K562 (cell line): ENCODE measurements at regions not wholly inside any gene's neighbourhood (a gene's known extent, or its start where the extent isn't known, plus 50 kb on each side); places are given as distances from the start of the nearest gene placed in this dataset.

Source experiments
- ATAC-seq: fragments of 200-7000 bp; cut with Tn5 transposase; 3 replicates; pipeline ENCODE4 v1.9.1; 2020; ENCODE audit warnings: moderate library complexity
- BruUV-seq: library from RNA; stranded (reverse); fragments of 400-500 nt; replicated peaks from 2 replicates; lab custom pipeline; 2021; lab: Mats Ljungman, UMichigan
- CTCF ChIA-PET: fragments of 300-600 bp; formaldehyde crosslinking; extraction: SDS; loops from one replicate; lab custom pipeline; 2021; ENCODE audit warnings: low intra/inter-chr PET ratio; lab: Yijun Ruan, JAX
- POLR2A ChIA-PET: fragments of 300-600, 350-650 bp; sonication (Branson Sonifier 250); formaldehyde crosslinking; extraction: SDS; loops from one replicate; lab custom pipeline; 2021; ENCODE audit warnings: antibody characterized with exemption, inconsistent platforms; lab: Yijun Ruan, JAX
- DNase-seq, 4 experiments: peaks; one replicate each; pipeline versions ENCODE4 v3.0.0 to v3.0.0-alpha.2; 2011 to 2018; ENCODE audit warnings: low spot score in 3 of 4, mixed read lengths in 3 of 4; ENCODE audit errors: extremely low read depth in 1 of 4
- FAIRE-seq: peaks from 2 replicates; lab custom pipeline; 2011; peaks lifted over from hg19 to GRCh38; lab: Jason Lieb, UNC
- H2AFZ ChIP-seq: 2 replicates; pipeline ENCODE4 v1.6.0; 2011; ENCODE audit warnings: low read depth, low read length, control low read depth, inconsistent platforms
- H3K27ac ChIP-seq: fragments of 200-600 bp; 3 replicates; pipeline ENCODE4 v1.8.0; 2011; ENCODE audit warnings: low read depth, mild to moderate bottlenecking, control low read depth, inconsistent platforms, low read length, moderate library complexity, mixed read lengths; ENCODE audit errors: extremely low read depth
- H3K27me3 ChIP-seq, 2 experiments: fragments of 300-600 bp in 1 of 2; 2 replicates in 1 of 2; 3 replicates in 1 of 2; pipeline versions ENCODE4 v1.6.0 to v1.8.0; 2011; ENCODE audit warnings: inconsistent platforms in 2 of 2, low read length in 2 of 2, mild to moderate bottlenecking in 1 of 2, mixed read lengths in 1 of 2, moderate library complexity in 1 of 2; ENCODE audit not compliant: control insufficient read depth in 2 of 2, insufficient read depth in 2 of 2
- H3K36me3 ChIP-seq: fragments of 300-600 bp; 3 replicates; pipeline ENCODE4 v1.8.0; 2011; ENCODE audit warnings: mild to moderate bottlenecking, low read length, inconsistent platforms; ENCODE audit not compliant: control insufficient read depth, insufficient read depth
- H3K4me1 ChIP-seq, 2 experiments: fragments of 200-600 bp in 1 of 2; replicated peaks in 1 of 2; 2 replicates in 1 of 2; 3 replicates in 1 of 2; pipeline versions ENCODE4 v1.5.1 to v1.8.0; 2011; ENCODE audit warnings: inconsistent platforms in 2 of 2, low read length in 2 of 2, mild to moderate bottlenecking in 1 of 2, mixed read lengths in 1 of 2, moderate library complexity in 1 of 2; ENCODE audit not compliant: control insufficient read depth in 2 of 2, insufficient read depth in 2 of 2
- H3K4me2 ChIP-seq: 2 replicates; pipeline ENCODE4 v1.6.1; 2011; ENCODE audit warnings: low read length, control low read depth, inconsistent platforms, mixed read lengths; ENCODE audit not compliant: insufficient read depth
- H3K4me3 ChIP-seq: fragments of 200-600 bp; sonication (generic), shearing (Covaris generic); 2 replicates; pipeline ENCODE4 v1.5.1; 2016; ENCODE audit warnings: control low read depth, inconsistent platforms
- H3K79me2 ChIP-seq: fragments of 200-600 bp; 3 replicates; pipeline ENCODE4 v1.8.0; 2011; ENCODE audit warnings: low read length, inconsistent platforms; ENCODE audit not compliant: control insufficient read depth, insufficient read depth
- H3K9ac ChIP-seq, 2 experiments: 2 replicates each; pipeline versions ENCODE4 v1.6.0 to v1.6.1; 2011; ENCODE audit warnings: low read depth in 2 of 2, low read length in 2 of 2, control low read depth in 1 of 2, inconsistent platforms in 1 of 2, mild to moderate bottlenecking in 1 of 2, mixed read lengths in 1 of 2; ENCODE audit not compliant: insufficient read depth in 1 of 2
- H3K9me1 ChIP-seq: one replicate; pipeline ENCODE4 v1.6.0; 2011; ENCODE audit warnings: inconsistent platforms, mild to moderate bottlenecking, low read length, moderate library complexity; ENCODE audit not compliant: control insufficient read depth, insufficient read depth
- H3K9me3 ChIP-seq: replicated peaks from 2 replicates; pipeline ENCODE4 v1.5.1; 2011; ENCODE audit warnings: low read depth, low read length, inconsistent platforms; ENCODE audit not compliant: control insufficient read depth, insufficient read depth
- H4K20me1 ChIP-seq: replicated peaks from 2 replicates; pipeline ENCODE4 v1.6.1; 2011; ENCODE audit warnings: low read length, inconsistent platforms, mixed read lengths; ENCODE audit not compliant: control insufficient read depth, insufficient read depth
- ATF1 ChIP-seq, 2 experiments: fragments of 450-650 bp in 1 of 2; IDR thresholded peaks; 2 replicates each; pipeline ENCODE4 v1.6.1; 2016; ENCODE audit warnings: missing compliant biosample characterization in 1 of 2, missing genetic modification characterization in 1 of 2
- C11orf30 ChIP-seq: fragments of 450-650 bp; IDR thresholded peaks from 2 replicates; pipeline ENCODE4 v1.6.1; 2016; ENCODE audit warnings: low read depth, mild to moderate bottlenecking
- CBFB ChIP-seq: sonication (generic); formaldehyde crosslinking; IDR thresholded peaks from 2 replicates; pipeline ENCODE4 v1.4.0; 2020; ENCODE audit warnings: mild to moderate bottlenecking, missing genetic modification reagents
- CEBPB ChIP-seq: fragments of 450-650 bp; IDR thresholded peaks from 2 replicates; pipeline ENCODE4 v1.6.1; 2016; ENCODE audit warnings: missing genetic modification characterization, missing compliant biosample characterization
- CEBPG ChIP-seq, 3 experiments: fragments of 200-800 bp in 1 of 3; sonication (Bioruptor generic) in 1 of 3; sonication (generic) in 1 of 3; formaldehyde crosslinking in 1 of 3; IDR thresholded peaks in 2 of 3; conservative IDR thresholded peaks in 1 of 3; 2 replicates each; pipeline versions ENCODE4 v1.6.1 to v1.8.0; 2016 to 2022; ENCODE audit warnings: missing compliant biosample characterization in 2 of 3, missing genetic modification characterization in 2 of 3, mild to moderate bottlenecking in 1 of 3, missing genetic modification reagents in 1 of 3
- COPS2 ChIP-seq: fragments of 450-650 bp; conservative IDR thresholded peaks from 2 replicates; pipeline ENCODE4 v1.6.1; 2016; ENCODE audit warnings: mild to moderate bottlenecking, moderate library complexity
- ELF4 ChIP-seq: fragments of 450-650 bp; formaldehyde crosslinking; IDR thresholded peaks from 2 replicates; pipeline ENCODE4 v1.4.0; 2022; ENCODE audit warnings: missing genetic modification characterization
- FUS ChIP-seq: fragments of 200-400 bp; formaldehyde crosslinking; optimal IDR thresholded peaks from 2 replicates; pipeline ENCODE3; 2017; ENCODE audit warnings: low read depth, low read length
- MECOM ChIP-seq: fragments of 250-450 bp; sonication (Bioruptor Pico); IDR thresholded peaks from 2 replicates; pipeline ENCODE4 v1.8.0; 2022; ENCODE audit warnings: inconsistent platforms
- NCOA2 ChIP-seq, 2 experiments: fragments of 450-650 bp; IDR thresholded peaks; 2 replicates each; pipeline ENCODE4 v1.6.1; 2018; ENCODE audit warnings: mild to moderate bottlenecking in 2 of 2, moderate library complexity in 1 of 2; ENCODE audit not compliant: partially characterized antibody in 2 of 2
- PHTF2 ChIP-seq: fragments of 250-450 bp; sonication (Bioruptor Pico); IDR thresholded peaks from 2 replicates; pipeline ENCODE4 v1.5.0; 2021; ENCODE audit warnings: mild to moderate bottlenecking
- SRSF9 ChIP-seq: fragments of 200-400 bp; formaldehyde crosslinking; IDR thresholded peaks from 2 replicates; pipeline ENCODE4 v1.6.1; 2017; ENCODE audit warnings: low read depth, low read length, borderline replicate concordance
- TSC22D4 ChIP-seq: fragments of 450-650 bp; IDR thresholded peaks from 2 replicates; pipeline ENCODE4 v1.6.1; 2016; ENCODE audit warnings: missing genetic modification characterization, missing biosample characterization, control low read depth
- ZNF184 ChIP-seq: sonication (generic); formaldehyde crosslinking; IDR thresholded peaks from 2 replicates; pipeline ENCODE4 v1.5.0; 2020; ENCODE audit warnings: missing genetic modification reagents
- ZNF79 ChIP-seq: fragments of 250-450 bp; sonication (Bioruptor Pico); IDR thresholded peaks from 2 replicates; pipeline ENCODE4 v1.4.0; 2020; ENCODE audit warnings: low read depth, mild to moderate bottlenecking, moderate library complexity
- WGBS: fragments of 100-300 bp; shearing (Covaris generic); methylation state at CpG from one replicate; pipeline ENCODE4 v1.1.6; 2016; ENCODE audit warnings: low coverage, mixed read lengths; ENCODE audit not compliant: insufficient coverage; ENCODE audit errors: missing lambda C conversion rate; 5-methylcytosine and 5-hydroxymethylcytosine counted together
- in situ Hi-C: fragments of 300-500 bp; cut with MboI; formaldehyde crosslinking; loops from 4 replicates; pipeline ENCODE4 v1.15.0; 2018; ENCODE audit warnings: inconsistent platforms, mixed read lengths
- intact Hi-C: fragments of 100-400 bp; cut with micrococcal nuclease; formaldehyde crosslinking; loops from 2 replicates; pipeline ENCODE4 v1.14.2; 2022
- TF ChIP-seq, protein P1 (sequence below): IDR thresholded peaks from 2 replicates; pipeline ENCODE4 v1.6.1; 2012; ENCODE audit warnings: low read depth, low read length, improper control_type of control experiment, borderline replicate concordance
- TF ChIP-seq, protein P2 (sequence below): fragments of 450-650 bp; formaldehyde crosslinking; IDR thresholded peaks from 2 replicates; pipeline ENCODE4 v1.4.0; 2020; ENCODE audit warnings: mild to moderate bottlenecking, moderate library complexity
- TF ChIP-seq, protein P3 (sequence below): fragments of 250-450 bp; sonication (Bioruptor Pico); IDR thresholded peaks from 2 replicates; pipeline ENCODE4 v1.5.0; 2022; ENCODE audit warnings: mild to moderate bottlenecking

DNA sequence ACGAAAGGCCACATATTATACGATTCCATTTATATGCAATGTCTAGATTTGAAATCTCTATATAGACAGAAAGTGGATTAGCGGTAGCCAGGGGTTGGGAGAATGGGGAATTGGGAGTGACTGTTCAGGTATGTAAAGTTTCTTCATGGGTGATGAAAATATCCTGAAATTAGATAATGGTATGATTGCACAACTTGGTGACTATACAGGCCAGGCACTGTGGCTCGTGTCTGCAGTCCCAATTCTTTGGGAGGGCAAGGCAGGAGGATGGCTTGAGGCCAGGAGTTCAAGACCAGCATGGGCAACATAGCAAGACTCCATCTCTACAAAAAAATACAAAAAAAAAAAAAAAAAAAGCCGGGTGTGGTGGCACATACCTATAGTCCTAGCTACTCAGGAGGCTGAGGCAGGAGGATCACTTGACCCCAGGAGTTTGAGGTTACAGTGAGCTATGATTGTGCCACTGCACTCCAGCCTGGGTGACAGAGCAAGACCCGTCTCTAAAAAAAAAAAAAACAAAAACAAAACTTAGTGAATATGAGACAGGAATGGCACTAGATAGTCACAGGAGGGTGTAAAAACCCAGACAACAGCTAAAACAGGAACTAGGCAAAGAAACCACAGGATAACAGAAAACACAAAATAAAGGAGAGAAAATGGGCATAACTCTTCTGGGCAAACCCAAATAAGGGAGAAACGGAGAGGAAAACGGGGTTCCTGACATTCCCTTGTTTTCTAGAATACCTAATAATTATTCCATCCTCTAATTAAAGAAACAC is 72.1 kb upstream of the ZNF618 start:
- TF ChIP-seq COPS2 = no peak
- no peak for TF ChIP-seq ELF4 (CRISPR knock-in tag)
- TF ChIP-seq NCOA2 (IDR thresholded peaks at IDR 0.05; ENCODE audit: partially characterized antibody in 2 of 2) = no peak
- TF ChIP-seq SRSF9 = no peak
- TF ChIP-seq ATF1 (CRISPR knock-in tag; IDR thresholded peaks at IDR 0.05) = no peak
- TF ChIP-seq ATF1 (tag; IDR thresholded peaks at IDR 0.05) = no peak
- no peak for TF ChIP-seq ZNF79 (CRISPR knock-in tag)
- peak; percentile 62; the same call in 1 of the 2 replicates for TF ChIP-seq CEBPB (tag)
- TF ChIP-seq, protein P1, sequence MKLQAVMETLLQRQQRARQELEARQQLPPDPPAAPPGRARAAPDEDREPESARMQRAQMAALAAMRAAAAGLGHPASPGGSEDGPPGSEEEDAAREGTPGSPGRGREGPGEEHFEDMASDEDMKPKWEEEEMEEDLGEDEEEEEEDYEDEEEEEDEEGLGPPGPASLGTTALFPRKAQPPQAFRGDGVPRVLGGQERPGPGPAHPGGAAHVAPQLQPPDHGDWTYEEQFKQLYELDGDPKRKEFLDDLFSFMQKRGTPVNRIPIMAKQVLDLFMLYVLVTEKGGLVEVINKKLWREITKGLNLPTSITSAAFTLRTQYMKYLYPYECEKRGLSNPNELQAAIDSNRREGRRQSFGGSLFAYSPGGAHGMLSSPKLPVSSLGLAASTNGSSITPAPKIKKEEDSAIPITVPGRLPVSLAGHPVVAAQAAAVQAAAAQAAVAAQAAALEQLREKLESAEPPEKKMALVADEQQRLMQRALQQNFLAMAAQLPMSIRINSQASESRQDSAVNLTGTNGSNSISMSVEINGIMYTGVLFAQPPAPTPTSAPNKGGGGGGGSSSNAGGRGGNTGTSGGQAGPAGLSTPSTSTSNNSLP = no peak
- no peak for TF ChIP-seq C11orf30
- no peak for TF ChIP-seq ZNF184 (CRISPR knock-in tag)
- no peak for TF ChIP-seq PHTF2 (CRISPR knock-in tag)
- TF ChIP-seq, protein P2, sequence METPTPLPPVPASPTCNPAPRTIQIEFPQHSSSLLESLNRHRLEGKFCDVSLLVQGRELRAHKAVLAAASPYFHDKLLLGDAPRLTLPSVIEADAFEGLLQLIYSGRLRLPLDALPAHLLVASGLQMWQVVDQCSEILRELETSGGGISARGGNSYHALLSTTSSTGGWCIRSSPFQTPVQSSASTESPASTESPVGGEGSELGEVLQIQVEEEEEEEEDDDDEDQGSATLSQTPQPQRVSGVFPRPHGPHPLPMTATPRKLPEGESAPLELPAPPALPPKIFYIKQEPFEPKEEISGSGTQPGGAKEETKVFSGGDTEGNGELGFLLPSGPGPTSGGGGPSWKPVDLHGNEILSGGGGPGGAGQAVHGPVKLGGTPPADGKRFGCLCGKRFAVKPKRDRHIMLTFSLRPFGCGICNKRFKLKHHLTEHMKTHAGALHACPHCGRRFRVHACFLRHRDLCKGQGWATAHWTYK (CRISPR knock-in tag) = no peak
- TF ChIP-seq, protein P3, sequence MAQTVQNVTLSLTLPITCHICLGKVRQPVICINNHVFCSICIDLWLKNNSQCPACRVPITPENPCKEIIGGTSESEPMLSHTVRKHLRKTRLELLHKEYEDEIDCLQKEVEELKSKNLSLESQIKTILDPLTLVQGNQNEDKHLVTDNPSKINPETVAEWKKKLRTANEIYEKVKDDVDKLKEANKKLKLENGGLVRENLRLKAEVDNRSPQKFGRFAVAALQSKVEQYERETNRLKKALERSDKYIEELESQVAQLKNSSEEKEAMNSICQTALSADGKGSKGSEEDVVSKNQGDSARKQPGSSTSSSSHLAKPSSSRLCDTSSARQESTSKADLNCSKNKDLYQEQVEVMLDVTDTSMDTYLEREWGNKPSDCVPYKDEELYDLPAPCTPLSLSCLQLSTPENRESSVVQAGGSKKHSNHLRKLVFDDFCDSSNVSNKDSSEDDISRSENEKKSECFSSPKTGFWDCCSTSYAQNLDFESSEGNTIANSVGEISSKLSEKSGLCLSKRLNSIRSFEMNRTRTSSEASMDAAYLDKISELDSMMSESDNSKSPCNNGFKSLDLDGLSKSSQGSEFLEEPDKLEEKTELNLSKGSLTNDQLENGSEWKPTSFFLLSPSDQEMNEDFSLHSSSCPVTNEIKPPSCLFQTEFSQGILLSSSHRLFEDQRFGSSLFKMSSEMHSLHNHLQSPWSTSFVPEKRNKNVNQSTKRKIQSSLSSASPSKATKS (CRISPR knock-in tag) = no peak
- no peak for TF ChIP-seq CEBPG (CRISPR knock-in tag; IDR thresholded peaks at IDR 0.05)
- peak; percentile 60 to 61; a peak in 3 of 4 replicates for TF ChIP-seq CEBPG (tag; conservative IDR thresholded peaks at IDR 0.05 in 1 of 2, IDR thresholded peaks at IDR 0.05 in 1 of 2)
- TF ChIP-seq FUS = no peak
- no peak for TF ChIP-seq TSC22D4 (tag)
- TF ChIP-seq MECOM (CRISPR knock-in tag) = no peak
- TF ChIP-seq CBFB = no peak
- Histone ChIP-seq H3K36me3 (no peaks in the 10 kb centered on the region), H3K9me1 (no peaks in the 10 kb centered on the region), H3K9ac (no peak overlapping the region), H3K27me3 (no peaks in the 10 kb centered on the region; a peak in 1 of 5 replicates), H3K4me1 (peaks cover 0 to 3% of the 10 kb centered on the region in 2 experiments; a peak in 1 of 5 replicates), H3K9me3 (no peaks in the 10 kb centered on the region), H3K79me2 (no peaks in the 10 kb centered on the region), H2AFZ (no peak overlapping the region), H4K20me1 (no peaks in the 10 kb centered on the region), H3K27ac (no peak overlapping the region), H3K4me2 (no peak overlapping the region), H3K4me3 (no peak overlapping the region)
- DNase-seq (no peak), FAIRE-seq (no peak), ATAC-seq (no peak)
- 1% methylated on average over 7 of the region's 8 CpGs for WGBS
- in situ Hi-C loops = no loop called here
- BruUV-seq = no TSS peak
- ChIA-PET POLR2A (no interaction called here), CTCF (no interaction called here)
- intact Hi-C loops = no loop called here
